IMR-90 (cell line): ENCODE measurements at regions not wholly inside any gene's neighbourhood (a gene's known extent, or its start where the extent isn't known, plus 50 kb on each side); places are given as distances from the start of the nearest gene placed in this dataset.

Experiments used
- ATAC-seq: fragments of 200-7000 bp; cut with Tn5 transposase; 2 replicates; pipeline ENCODE4 v1.9.1; 2020; ENCODE audit warnings: low read depth, mild to moderate bottlenecking, moderate library complexity
- BruUV-seq: library from RNA; stranded (reverse); fragments of 400-500 nt; replicated peaks from 2 replicates; lab custom pipeline; 2021; lab: Mats Ljungman, UMichigan
- CTCF ChIA-PET: fragments of 300-600 bp; formaldehyde crosslinking; extraction: SDS; loops from one replicate; lab custom pipeline; 2021; ENCODE audit warnings: antibody characterized with exemption; lab: Yijun Ruan, JAX
- POLR2A ChIA-PET: fragments of 300-600 bp; sonication (Branson Sonifier 250); formaldehyde crosslinking; loops from one replicate; lab custom pipeline; 2022; ENCODE audit warnings: antibody characterized with exemption; ENCODE audit not compliant: unreplicated experiment; lab: Charles Lee
- DNase-seq: peaks from one replicate; pipeline ENCODE4 v3.0.0; 2013
- H2AFZ ChIP-seq: replicated peaks from 2 replicates; pipeline ENCODE3; 2013; ENCODE audit warnings: low read length, mild to moderate bottlenecking; ENCODE audit not compliant: poor library complexity
- H2AK5ac ChIP-seq: 2 replicates; pipeline ENCODE4 v1.6.1; 2013; ENCODE audit warnings: low read depth, low read length, inconsistent platforms
- H2AK9ac ChIP-seq: replicated peaks from 2 replicates; pipeline ENCODE3; 2013; ENCODE audit warnings: mild to moderate bottlenecking, low read depth, low read length, moderate library complexity; ENCODE audit not compliant: poor library complexity
- H2BK120ac ChIP-seq: 2 replicates; pipeline ENCODE4 v1.6.1; 2013; ENCODE audit warnings: low read depth, low read length, inconsistent platforms
- H2BK15ac ChIP-seq: 3 replicates; pipeline ENCODE4 v1.6.1; 2013; ENCODE audit warnings: low read depth, low read length, inconsistent platforms
- H2BK20ac ChIP-seq: 2 replicates; pipeline ENCODE4 v1.6.1; 2013; ENCODE audit warnings: low read depth, mild to moderate bottlenecking, inconsistent platforms, low read length, moderate library complexity
- H2BK5ac ChIP-seq: 2 replicates; pipeline ENCODE4 v1.6.1; 2013; ENCODE audit warnings: mild to moderate bottlenecking, low read depth, low read length, inconsistent platforms; ENCODE audit not compliant: poor library complexity, severe bottlenecking
- H3K14ac ChIP-seq: replicated peaks from 2 replicates; pipeline ENCODE4 v1.6.1; 2013; ENCODE audit warnings: low read depth, low read length, inconsistent platforms
- H3K18ac ChIP-seq: 2 replicates; pipeline ENCODE4 v1.6.1; 2013; ENCODE audit warnings: low read depth, low read length, control low read depth
- H3K23ac ChIP-seq: 2 replicates; pipeline ENCODE4 v1.6.1; 2013; ENCODE audit warnings: low read depth, low read length, inconsistent platforms
- H3K27ac ChIP-seq: 2 replicates; pipeline ENCODE4 v1.5.1; 2013; ENCODE audit warnings: mild to moderate bottlenecking, control low read depth, low read length; ENCODE audit not compliant: insufficient read depth
- H3K27me3 ChIP-seq: 2 replicates; pipeline ENCODE4 v1.6.1; 2013; ENCODE audit warnings: low read length; ENCODE audit not compliant: control insufficient read depth, insufficient read depth
- H3K36me3 ChIP-seq: 2 replicates; pipeline ENCODE4 v1.6.1; 2013; ENCODE audit warnings: low read length, mixed read lengths; ENCODE audit not compliant: control insufficient read depth, insufficient read depth
- H3K4ac ChIP-seq: 2 replicates; pipeline ENCODE4 v1.6.1; 2013; ENCODE audit warnings: low read depth, low read length, inconsistent platforms
- H3K4me1 ChIP-seq: 2 replicates; pipeline ENCODE4 v1.6.1; 2013; ENCODE audit warnings: low read length, mixed read lengths; ENCODE audit not compliant: control insufficient read depth, insufficient read depth
- H3K4me2 ChIP-seq: 2 replicates; pipeline ENCODE4 v1.6.1; 2013; ENCODE audit warnings: low read depth, mild to moderate bottlenecking, control low read depth, low read length, moderate library complexity
- H3K4me3 ChIP-seq: 2 replicates; pipeline ENCODE4 v1.5.1; 2013; ENCODE audit warnings: low read depth, mild to moderate bottlenecking, control low read depth, low read length, moderate library complexity; ENCODE audit not compliant: insufficient read depth
- H3K56ac ChIP-seq: 2 replicates; pipeline ENCODE4 v1.6.1; 2013; ENCODE audit warnings: low read length, inconsistent platforms; ENCODE audit not compliant: insufficient read depth; ENCODE audit errors: extremely low read depth
- H3K79me1 ChIP-seq, 2 experiments: 2 replicates each; pipeline ENCODE4 v1.6.1; 2013; ENCODE audit warnings: low read length in 2 of 2, inconsistent platforms in 1 of 2, low read depth in 1 of 2
- H3K9ac ChIP-seq: 2 replicates; pipeline ENCODE4 v1.6.1; 2013; ENCODE audit warnings: low read depth, low read length, control low read depth
- H3K9me1 ChIP-seq: 2 replicates; pipeline ENCODE4 v1.6.1; 2013; ENCODE audit warnings: low read length, inconsistent platforms; ENCODE audit not compliant: insufficient read depth
- H3K9me3 ChIP-seq: 2 replicates; pipeline ENCODE4 v1.6.1; 2013; ENCODE audit warnings: low read length; ENCODE audit not compliant: control insufficient read depth, insufficient read depth
- H4K20me1 ChIP-seq: 2 replicates; pipeline ENCODE4 v1.6.1; 2013; ENCODE audit warnings: low read length, inconsistent platforms; ENCODE audit not compliant: insufficient read depth
- H4K5ac ChIP-seq: 2 replicates; pipeline ENCODE4 v1.6.1; 2013; ENCODE audit warnings: mild to moderate bottlenecking, low read depth, low read length, control low read depth
- H4K8ac ChIP-seq, 2 experiments: 2 replicates each; pipeline ENCODE4 v1.6.1; 2013; ENCODE audit warnings: low read depth in 2 of 2, low read length in 2 of 2, control low read depth in 1 of 2, inconsistent platforms in 1 of 2
- H4K91ac ChIP-seq: 2 replicates; pipeline ENCODE4 v1.6.1; 2013; ENCODE audit warnings: low read depth, low read length, inconsistent platforms; ENCODE audit not compliant: insufficient read depth
- CEBPB ChIP-seq: IDR thresholded peaks from 2 replicates; pipeline ENCODE4 v1.6.1; 2012; ENCODE audit warnings: low read depth, low read length, improper control_type of control experiment
- CHD1 ChIP-seq: IDR thresholded peaks from 2 replicates; pipeline ENCODE4 v1.6.1; 2012; ENCODE audit warnings: low read depth, low read length, improper control_type of control experiment
- FOS ChIP-seq: fragments of 150-350 bp; IDR thresholded peaks from 2 replicates; pipeline ENCODE4 v1.6.1; 2016; ENCODE audit warnings: low read depth, low read length
- MAFK ChIP-seq: IDR thresholded peaks from 2 replicates; pipeline ENCODE4 v1.6.1; 2012; ENCODE audit warnings: low read depth, low read length, improper control_type of control experiment
- MAZ ChIP-seq: IDR thresholded peaks from 2 replicates; pipeline ENCODE4 v1.6.1; 2012; ENCODE audit warnings: low read depth, mild to moderate bottlenecking, low read length, improper control_type of control experiment, moderate library complexity, borderline replicate concordance
- MXI1 ChIP-seq: IDR thresholded peaks from 2 replicates; pipeline ENCODE4 v1.6.1; 2012; ENCODE audit warnings: low read depth, mild to moderate bottlenecking, low read length, moderate library complexity, borderline replicate concordance
- NFE2L2 ChIP-seq: fragments of 150-350 bp; IDR thresholded peaks from 2 replicates; pipeline ENCODE4 v1.6.1; 2016; ENCODE audit warnings: low read depth, mild to moderate bottlenecking, low read length
- POLR2A ChIP-seq: IDR thresholded peaks from 2 replicates; pipeline ENCODE4 v1.6.1; 2012; ENCODE audit warnings: mild to moderate bottlenecking, low read depth, low read length
- RCOR1 ChIP-seq: IDR thresholded peaks from 2 replicates; pipeline ENCODE4 v1.6.1; 2012; ENCODE audit warnings: mild to moderate bottlenecking, low read length, improper control_type of control experiment; ENCODE audit not compliant: insufficient replicate concordance
- RFX5 ChIP-seq: IDR thresholded peaks from 2 replicates; pipeline ENCODE4 v1.8.0; 2012; ENCODE audit warnings: low read depth, mild to moderate bottlenecking, low read length, moderate library complexity
- SMC3 ChIP-seq: fragments of 150-350 bp; IDR thresholded peaks from 2 replicates; pipeline ENCODE4 v1.6.1; 2016; ENCODE audit warnings: low read depth, mild to moderate bottlenecking, antibody characterized with exemption, low read length, moderate library complexity
- WGBS, 2 experiments: methylation state at CpG; one replicate each; pipeline versions ENCODE4 v1.1.5 to v1.1.7; 2013; ENCODE audit warnings: missing lambda C conversion rate in 2 of 2; ENCODE audit not compliant: insufficient read length in 1 of 2; ENCODE audit errors: extremely low coverage in 2 of 2; 5-methylcytosine and 5-hydroxymethylcytosine counted together
- dilution Hi-C: fragments of 300-500 bp; cut with HindIII; formaldehyde crosslinking; loops from one replicate; pipeline ENCODE4 v1.14.3; 2018; ENCODE audit warnings: low sequenced_read_pairs; ENCODE audit not compliant: unreplicated experiment
- in situ Hi-C: fragments of 300-500 bp; cut with MboI; formaldehyde crosslinking; loops from 3 replicates; pipeline ENCODE4 v1.14.3; 2019; ENCODE audit warnings: low sequenced_read_pairs, inconsistent platforms, mixed read lengths
- intact Hi-C: fragments of 100-400 bp; cut with micrococcal nuclease; formaldehyde crosslinking; loops from 2 replicates; pipeline ENCODE4 v1.10.0; 2022
- TF ChIP-seq, protein P1 (sequence below): conservative IDR thresholded peaks from 2 replicates; pipeline ENCODE4 v1.5.1; 2012; ENCODE audit warnings: mild to moderate bottlenecking, low read depth, low read length, improper control_type of control experiment

DNA sequence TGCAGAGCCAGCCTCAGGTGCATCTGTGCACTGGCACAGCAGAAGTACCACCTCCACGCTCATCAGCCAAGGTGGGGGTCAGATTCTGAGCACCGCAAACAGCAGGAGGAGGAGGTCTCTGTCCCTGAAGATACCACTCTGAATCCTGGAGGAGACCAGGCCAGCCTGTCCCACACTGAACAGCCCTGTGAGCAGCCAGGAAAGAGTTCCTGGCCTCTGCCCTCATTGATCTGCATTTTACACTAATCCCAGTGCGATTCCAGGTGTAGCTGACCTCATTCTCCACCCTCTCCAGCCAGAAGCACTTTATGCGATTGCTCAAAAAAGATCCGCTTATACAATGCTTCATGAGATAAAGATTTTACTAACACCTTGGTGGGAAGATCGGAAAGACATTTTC lies 99.1 kb upstream of the CACUL1 start:
- Histone ChIP-seq H4K20me1 (no peaks in the 10 kb centered on the region), H3K9ac (no peak overlapping the region), H2BK15ac (no peak overlapping the region), H3K18ac (no peak overlapping the region), H3K4me2 (no peak overlapping the region), H4K5ac (no peak overlapping the region), H3K27ac (no peak overlapping the region), H2BK120ac (no peak overlapping the region), H3K36me3 (no peaks in the 10 kb centered on the region), H2BK5ac (no peak overlapping the region), H4K8ac (no peak overlapping the region), H3K79me1 (no peaks in the 10 kb centered on the region), H2AFZ (no peak overlapping the region), H2AK5ac (no peak overlapping the region), H4K91ac (no peak overlapping the region), H3K23ac (no peak overlapping the region), H3K4me1 (no peaks in the 10 kb centered on the region), H2BK20ac (no peak overlapping the region), H3K9me1 (no peaks in the 10 kb centered on the region), H3K27me3 (peaks cover 12% of the 10 kb centered on the region), H2AK9ac (no peak overlapping the region), H3K4ac (no peak overlapping the region), H3K56ac (no peak overlapping the region), H3K9me3 (no peaks in the 10 kb centered on the region), H3K14ac (no peak overlapping the region), H3K4me3 (no peak overlapping the region)
- WGBS, 2 experiments, result 0% methylated on average over 1 of the region's 6 CpGs; no CpG with 5 or more reads in 1 of the 2 experiments
- CTCF ChIA-PET, result no interaction called here
- BruUV-seq, result no TSS peak
- POLR2A ChIA-PET, result no interaction called here
- intact Hi-C loops (no loop called here), dilution Hi-C loops (no loop called here), in situ Hi-C loops (loop anchor here (10.0 kb wide), 1 partner anchor 289 kb away; no protein-coding TSS in a partner anchor)
- ATAC-seq, result no peak
- DNase-seq, result no peak
- TF ChIP-seq POLR2A (no peak), RFX5 (no peak), MXI1 (no peak), MAZ (no peak), RCOR1 (no peak), CHD1 (no peak), MAFK (no peak), NFE2L2 (no peak), SMC3 (no peak), FOS (no peak), CEBPB (no peak)
- TF ChIP-seq, protein P1, sequence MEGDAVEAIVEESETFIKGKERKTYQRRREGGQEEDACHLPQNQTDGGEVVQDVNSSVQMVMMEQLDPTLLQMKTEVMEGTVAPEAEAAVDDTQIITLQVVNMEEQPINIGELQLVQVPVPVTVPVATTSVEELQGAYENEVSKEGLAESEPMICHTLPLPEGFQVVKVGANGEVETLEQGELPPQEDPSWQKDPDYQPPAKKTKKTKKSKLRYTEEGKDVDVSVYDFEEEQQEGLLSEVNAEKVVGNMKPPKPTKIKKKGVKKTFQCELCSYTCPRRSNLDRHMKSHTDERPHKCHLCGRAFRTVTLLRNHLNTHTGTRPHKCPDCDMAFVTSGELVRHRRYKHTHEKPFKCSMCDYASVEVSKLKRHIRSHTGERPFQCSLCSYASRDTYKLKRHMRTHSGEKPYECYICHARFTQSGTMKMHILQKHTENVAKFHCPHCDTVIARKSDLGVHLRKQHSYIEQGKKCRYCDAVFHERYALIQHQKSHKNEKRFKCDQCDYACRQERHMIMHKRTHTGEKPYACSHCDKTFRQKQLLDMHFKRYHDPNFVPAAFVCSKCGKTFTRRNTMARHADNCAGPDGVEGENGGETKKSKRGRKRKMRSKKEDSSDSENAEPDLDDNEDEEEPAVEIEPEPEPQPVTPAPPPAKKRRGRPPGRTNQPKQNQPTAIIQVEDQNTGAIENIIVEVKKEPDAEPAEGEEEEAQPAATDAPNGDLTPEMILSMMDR, result no peak
